DMS 273 treated with DMSO at 0.1 percent for 48 hours (cell line): ENCODE measurements at regions not wholly inside any gene's neighbourhood (a gene's known extent, or its start where the extent isn't known, plus 50 kb on each side); places are given as distances from the start of the nearest gene placed in this dataset.
"Not testable (repeated sequence)": the region's sequence is repeated elsewhere in the genome, so short reads cannot be mapped to it uniquely, and the experiment has no call there.

Experiments
- DNase-seq: peaks from one replicate; lab custom pipeline; 2025; lab: John Stamatoyannopoulos, UW

DNA sequence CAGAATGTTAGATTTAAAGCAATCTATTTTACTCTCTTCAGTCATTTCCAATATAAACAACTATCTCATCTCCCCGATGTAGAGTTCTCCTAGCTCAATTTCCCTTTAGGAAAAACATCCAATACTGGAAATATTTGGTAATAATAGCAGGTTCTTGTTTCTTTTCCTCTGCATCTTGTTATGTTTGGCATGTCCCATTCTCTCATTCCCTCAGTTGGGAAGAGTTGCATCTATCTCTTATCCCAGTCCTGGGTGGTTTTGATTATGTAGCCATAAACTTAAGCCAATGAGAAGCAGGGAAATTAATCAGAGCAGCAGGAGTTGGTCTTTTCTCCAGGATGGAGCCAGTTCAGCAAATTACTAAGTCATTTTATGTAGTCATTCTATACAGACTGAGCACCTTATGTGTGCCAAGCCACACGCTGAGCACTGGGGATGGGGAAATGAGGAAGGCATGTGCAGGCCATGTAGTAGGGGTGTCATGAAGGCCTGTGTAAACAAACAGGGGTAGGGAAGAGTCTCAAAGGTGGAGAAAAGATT is 418.2 kb upstream of the NFIA start:
- no peak for DNase-seq

- DNase-seq, result no peak
These were observed 419.8 kb upstream of the NFIA start for GRCh38 chr1:60662486-60663044.

GRCh38 chr1:60657926-60658325 is 424.4 kb upstream of the NFIA start:
- no peak for DNase-seq

GRCh38 chr1:60655679-60656355 is 426.5 kb upstream of the NFIA start:
- DNase-seq, result no peak

GRCh38 chr1:60640033-60640551 is 442.3 kb upstream of the NFIA start:
- DNase-seq, result not testable (repeated sequence)

DNA sequence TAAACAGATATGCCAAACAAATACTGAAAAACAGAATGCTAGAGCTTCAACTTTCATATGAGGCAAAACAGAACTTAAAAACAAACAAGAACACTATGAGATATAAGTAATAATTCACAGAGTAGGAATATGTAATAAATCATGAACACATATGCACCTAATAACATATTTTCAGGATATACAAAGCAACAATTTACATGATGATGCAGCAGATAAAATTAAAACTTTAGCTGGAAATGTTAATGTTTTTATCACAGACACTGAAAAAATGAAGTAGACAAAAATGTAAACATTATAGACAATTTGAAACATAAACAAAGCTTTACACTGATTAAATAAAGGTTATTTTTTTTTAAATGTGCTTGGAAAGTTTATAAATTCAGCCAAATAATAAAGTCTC is 443.1 kb upstream of the NFIA start:
- no peak for DNase-seq

GRCh38 chr1:60637651-60638050 is 444.7 kb upstream of the NFIA start:
- DNase-seq, result no peak

GRCh38 chr1:60636946-60637345 is 445.4 kb upstream of the NFIA start:
- no peak for DNase-seq

- DNase-seq, result no peak
These were observed 448.3 kb upstream of the NFIA start for GRCh38 chr1:60634106-60634505.

DNA sequence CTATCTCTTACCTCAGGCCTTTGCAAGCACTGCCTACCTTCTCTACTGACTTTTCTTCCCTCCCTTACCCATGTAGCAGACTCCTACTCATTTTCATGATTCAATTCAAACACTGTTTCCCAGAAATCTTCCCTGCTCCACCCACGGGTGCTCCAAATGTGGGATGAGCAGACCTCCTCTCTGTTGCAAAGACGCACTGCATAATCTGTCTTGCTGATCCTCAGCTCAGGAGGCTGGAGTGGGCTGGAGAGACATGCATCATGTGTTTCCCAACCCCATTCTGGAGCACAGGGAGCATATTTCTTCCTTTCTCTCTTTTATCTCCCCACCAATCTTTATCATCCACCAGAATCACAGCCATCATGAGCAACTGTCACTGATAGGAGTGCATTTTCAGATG is 459.9 kb upstream of the NFIA start:
- DNase-seq, result no peak

- no peak for DNase-seq
These were observed 461.0 kb upstream of the NFIA start for GRCh38 chr1:60621368-60621851.

GRCh38 chr1:60620087-60620486 is 462.3 kb upstream of the NFIA start:
- no peak for DNase-seq

- DNase-seq, result no peak
These were observed 462.8 kb upstream of the NFIA start for GRCh38 chr1:60619581-60619980.

DNA sequence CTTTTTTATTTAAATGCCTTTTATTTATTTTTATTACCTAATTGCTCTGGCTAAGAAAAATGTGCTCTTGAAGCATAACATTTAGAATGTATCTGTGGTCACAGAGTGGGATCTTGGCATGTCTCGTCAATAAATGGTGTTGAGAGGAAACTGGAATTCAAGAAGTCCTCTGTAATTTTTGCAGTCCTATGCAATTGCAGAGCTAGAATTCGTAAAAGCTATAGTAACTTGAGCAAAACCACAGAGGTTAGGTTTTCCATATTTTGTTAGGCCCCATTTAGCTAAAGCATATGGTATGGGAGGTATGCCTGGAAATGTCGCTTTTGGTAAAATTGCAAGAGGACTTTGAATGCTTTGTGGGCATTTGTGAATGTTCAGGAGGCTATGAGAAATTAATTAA is 466.7 kb upstream of the NFIA start:
- DNase-seq, result no peak

DNA sequence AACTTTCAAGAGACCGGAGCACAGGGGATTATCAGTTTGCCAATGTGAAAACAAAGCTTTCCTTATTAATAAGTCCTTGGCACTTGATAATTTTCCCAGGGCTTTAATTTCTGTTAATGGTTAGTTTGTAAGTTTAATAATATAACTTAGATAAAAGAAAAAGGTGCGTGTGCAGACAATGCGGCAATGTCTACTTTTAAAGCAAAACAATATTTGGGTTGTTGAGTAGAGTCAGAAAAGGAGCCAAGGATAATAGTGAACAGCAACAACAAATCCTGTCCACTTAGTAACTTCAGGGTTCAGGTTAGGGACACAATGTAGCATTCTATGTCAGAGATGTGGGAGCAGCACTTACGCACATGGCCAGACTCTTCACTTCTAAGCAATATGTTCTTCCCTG is 469.6 kb upstream of the NFIA start:
- DNase-seq, result no peak

DNA sequence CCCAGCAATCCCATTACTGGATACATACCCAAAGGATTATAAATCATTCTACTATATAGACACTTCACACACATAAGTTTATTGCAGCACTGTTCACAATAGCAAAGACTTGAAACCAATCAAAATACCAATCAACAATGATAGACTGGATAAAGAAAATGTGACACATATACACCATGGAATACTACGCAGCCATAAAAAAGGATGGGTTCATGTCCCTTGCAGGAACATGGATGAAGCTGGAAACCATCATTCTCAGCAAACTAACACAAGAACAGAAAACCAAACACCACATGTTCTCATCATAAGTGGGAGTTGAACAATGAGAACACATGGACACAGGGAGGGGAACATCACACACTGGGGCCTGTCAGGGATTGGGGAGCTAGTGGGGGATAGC is 475.4 kb upstream of the NFIA start:
- DNase-seq, result not testable (repeated sequence)

GRCh38 chr1:60600532-60600931 is 481.8 kb upstream of the NFIA start:
- DNase-seq, result no peak

GRCh38 chr1:60599574-60599973 is 482.8 kb upstream of the NFIA start:
- no peak for DNase-seq

- no peak for DNase-seq
These were observed 484.1 kb upstream of the NFIA start for GRCh38 chr1:60598041-60598910.

GRCh38 chr1:60596791-60597750 is 485.3 kb upstream of the NFIA start:
- DNase-seq, result no peak

- no peak for DNase-seq
These were observed 490.8 kb upstream of the NFIA start for GRCh38 chr1:60591583-60591982.
